Activated CD4-positive, alpha-beta T cell treated with anti-CD3 and anti-CD28 coated beads, Interleukin-2, amount 10 ng/mL, durations not matched to agents 7 days and 5 days (primary cell): ENCODE measurements at regions not wholly inside any gene's neighbourhood (a gene's known extent, or its start where the extent isn't known, plus 50 kb on each side); places are given as distances from the start of the nearest gene placed in this dataset.
"Not testable (repeated sequence)": the region's sequence is repeated elsewhere in the genome, so short reads cannot be mapped to it uniquely, and the experiment has no call there.

Experiments used
- CTCF ChIA-PET: fragments of 350-600 bp; sonication (Branson Sonifier 250); formaldehyde crosslinking; loops from one replicate; lab custom pipeline; 2021; ENCODE audit warnings: antibody characterized with exemption; lab: Charles Lee
- POLR2A ChIA-PET: fragments of 350-600 bp; sonication (Branson Sonifier 250); formaldehyde crosslinking; loops from one replicate; lab custom pipeline; 2021; ENCODE audit warnings: antibody characterized with exemption; lab: Charles Lee
- DNase-seq: peaks from one replicate; pipeline ENCODE4 v3.0.0-alpha.2; 2020
- H3K27ac Mint-ChIP-seq: one replicate; pipeline ENCODE4 v1.8.0; 2021; ENCODE audit warnings: mild to moderate bottlenecking, moderate library complexity, mixed read lengths
- H3K27me3 Mint-ChIP-seq: one replicate; pipeline ENCODE4 v1.8.0; 2021; ENCODE audit warnings: mixed read lengths
- H3K36me3 Mint-ChIP-seq: one replicate; pipeline ENCODE4 v1.8.0; 2021; ENCODE audit warnings: low read depth, mixed read lengths
- H3K4me1 Mint-ChIP-seq: one replicate; pipeline ENCODE4 v1.8.0; 2021; ENCODE audit warnings: mixed read lengths
- H3K4me3 Mint-ChIP-seq: one replicate; pipeline ENCODE4 v1.8.0; 2021; ENCODE audit warnings: mild to moderate bottlenecking, moderate library complexity, mixed read lengths
- H3K9me3 Mint-ChIP-seq: one replicate; pipeline ENCODE4 v1.8.0; 2021; ENCODE audit warnings: mixed read lengths

DNA sequence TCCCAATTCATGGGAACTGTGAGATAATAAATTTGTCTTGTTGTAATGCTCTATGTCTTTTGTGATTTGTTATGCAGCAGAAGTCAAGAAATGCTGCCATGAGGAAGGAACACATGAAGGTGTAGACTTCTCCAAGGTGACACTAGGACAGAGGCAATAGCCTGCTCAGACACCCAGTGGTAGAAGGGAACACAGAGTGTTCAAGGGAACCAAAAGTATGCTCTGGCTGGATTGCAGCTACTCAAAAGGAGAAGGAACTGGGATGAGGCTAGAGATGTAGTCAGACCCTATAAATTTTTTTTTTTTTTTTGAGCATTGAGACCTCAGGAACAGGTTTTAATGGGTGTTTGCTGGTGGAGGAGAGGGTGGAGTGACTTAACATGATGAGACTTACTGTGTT lies 232.5 kb downstream of the PARP8 start:
- no peaks in the 10 kb centered on the region for H3K36me3 Mint-ChIP-seq
- no peaks in the 10 kb centered on the region for H3K9me3 Mint-ChIP-seq
- H3K27ac Mint-ChIP-seq, result no peak overlapping the region
- no peak overlapping the region for H3K4me3 Mint-ChIP-seq
- peaks cover 5% of the 10 kb centered on the region for H3K27me3 Mint-ChIP-seq
- CTCF ChIA-PET, result no interaction called here
- no peaks in the 10 kb centered on the region for H3K4me1 Mint-ChIP-seq
- DNase-seq, result no peak
- POLR2A ChIA-PET, result no interaction called here

- peaks cover 5% of the 10 kb centered on the region for H3K27me3 Mint-ChIP-seq
- CTCF ChIA-PET, result no interaction called here
- DNase-seq, result no peak
Observed at GRCh38 chr5:50900952-50901510, 234.6 kb downstream of the PARP8 start.

GRCh38 chr5:50903651-50904050 lies 237.2 kb downstream of the PARP8 start:
- POLR2A ChIA-PET, result no interaction called here
- H3K27me3 Mint-ChIP-seq, result peaks cover 7% of the 10 kb centered on the region

More at GRCh38 chr5:50900952-50901510, 234.6 kb downstream of the PARP8 start:
- Mint-ChIP-seq H3K36me3 (no peaks in the 10 kb centered on the region), H3K4me3 (no peak overlapping the region), H3K27ac (no peak overlapping the region), H3K9me3 (no peaks in the 10 kb centered on the region), H3K4me1 (no peaks in the 10 kb centered on the region)
- POLR2A ChIA-PET, result no interaction called here

GRCh38 chr5:50905996-50906570 lies 239.6 kb downstream of the PARP8 start:
- H3K4me1 Mint-ChIP-seq, result no peaks in the 10 kb centered on the region
- peaks cover 4% of the 10 kb centered on the region for H3K27me3 Mint-ChIP-seq
- no peak for DNase-seq
- no peak overlapping the region for H3K27ac Mint-ChIP-seq
- no peak overlapping the region for H3K4me3 Mint-ChIP-seq
- CTCF ChIA-PET, result no interaction called here
- POLR2A ChIA-PET, result no interaction called here
- no peaks in the 10 kb centered on the region for H3K9me3 Mint-ChIP-seq
- no peaks in the 10 kb centered on the region for H3K36me3 Mint-ChIP-seq

More at GRCh38 chr5:50903651-50904050, 237.2 kb downstream of the PARP8 start:
- DNase-seq, result no peak
- CTCF ChIA-PET, result no interaction called here
- Mint-ChIP-seq H3K36me3 (no peaks in the 10 kb centered on the region), H3K4me3 (no peak overlapping the region), H3K9me3 (no peaks in the 10 kb centered on the region), H3K27ac (no peak overlapping the region), H3K4me1 (no peaks in the 10 kb centered on the region)

GRCh38 chr5:50920160-50920559 lies 253.7 kb downstream of the PARP8 start:
- H3K27ac Mint-ChIP-seq, H3K4me3 Mint-ChIP-seq, CTCF ChIA-PET, H3K27me3 Mint-ChIP-seq, H3K9me3 Mint-ChIP-seq, POLR2A ChIA-PET, H3K4me1 Mint-ChIP-seq, H3K36me3 Mint-ChIP-seq, DNase-seq: not testable (repeated sequence)

- Mint-ChIP-seq H3K4me3 (no peak overlapping the region), H3K27ac (no peak overlapping the region), H3K9me3 (no peaks in the 10 kb centered on the region), H3K27me3 (peaks cover 6% of the 10 kb centered on the region), H3K4me1 (no peaks in the 10 kb centered on the region), H3K36me3 (no peaks in the 10 kb centered on the region)
- CTCF ChIA-PET, result no interaction called here
- DNase-seq, result no peak
- POLR2A ChIA-PET, result no interaction called here
Observed at GRCh38 chr5:50921366-50922133, 255.1 kb downstream of the PARP8 start.

DNA sequence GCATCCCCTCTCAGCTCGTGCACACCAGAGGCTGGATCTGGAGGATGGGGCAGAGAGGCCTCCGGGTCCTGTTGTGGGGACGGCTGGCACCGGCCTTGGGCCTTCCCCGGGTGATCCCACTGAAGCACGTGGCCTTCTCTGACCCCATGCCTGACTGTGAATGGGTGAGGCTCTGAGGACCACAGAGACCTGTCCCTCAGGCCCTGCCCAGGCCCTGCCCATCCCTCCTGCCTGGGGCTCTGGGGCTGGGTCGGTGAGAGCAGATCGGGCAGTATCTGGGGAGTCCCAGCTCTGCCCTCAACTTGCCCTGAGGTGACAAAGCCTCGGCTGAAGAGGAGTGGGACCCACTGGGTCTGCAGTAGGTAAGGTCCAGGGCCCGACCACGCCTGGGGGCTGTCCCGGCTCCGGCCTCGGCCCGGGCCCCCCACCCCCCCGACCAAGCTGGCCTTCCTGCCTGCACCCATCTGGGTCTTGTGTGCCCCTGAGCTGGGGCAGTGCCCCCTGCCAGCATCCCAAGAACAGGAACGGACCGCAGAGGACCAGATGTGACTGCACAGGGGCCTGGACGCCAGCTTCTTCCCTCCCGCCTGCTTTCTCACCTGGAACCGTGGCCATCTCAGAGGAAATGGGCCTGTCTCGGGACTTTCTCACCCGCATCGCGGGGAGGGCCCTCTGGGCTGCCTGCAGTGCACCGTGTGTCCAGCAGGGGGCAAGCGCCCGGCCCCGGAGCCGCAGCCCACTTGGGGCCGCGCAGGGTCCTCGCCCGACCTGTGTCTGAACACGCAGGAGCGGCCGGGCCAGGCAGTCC lies 255.9 kb downstream of the PARP8 start:
- DNase-seq, result peak; percentile 7
- POLR2A ChIA-PET, H3K4me1 Mint-ChIP-seq, H3K36me3 Mint-ChIP-seq, H3K27ac Mint-ChIP-seq, CTCF ChIA-PET, H3K9me3 Mint-ChIP-seq, H3K4me3 Mint-ChIP-seq: not testable (repeated sequence)
- peaks cover 10% of the 10 kb centered on the region for H3K27me3 Mint-ChIP-seq

DNA sequence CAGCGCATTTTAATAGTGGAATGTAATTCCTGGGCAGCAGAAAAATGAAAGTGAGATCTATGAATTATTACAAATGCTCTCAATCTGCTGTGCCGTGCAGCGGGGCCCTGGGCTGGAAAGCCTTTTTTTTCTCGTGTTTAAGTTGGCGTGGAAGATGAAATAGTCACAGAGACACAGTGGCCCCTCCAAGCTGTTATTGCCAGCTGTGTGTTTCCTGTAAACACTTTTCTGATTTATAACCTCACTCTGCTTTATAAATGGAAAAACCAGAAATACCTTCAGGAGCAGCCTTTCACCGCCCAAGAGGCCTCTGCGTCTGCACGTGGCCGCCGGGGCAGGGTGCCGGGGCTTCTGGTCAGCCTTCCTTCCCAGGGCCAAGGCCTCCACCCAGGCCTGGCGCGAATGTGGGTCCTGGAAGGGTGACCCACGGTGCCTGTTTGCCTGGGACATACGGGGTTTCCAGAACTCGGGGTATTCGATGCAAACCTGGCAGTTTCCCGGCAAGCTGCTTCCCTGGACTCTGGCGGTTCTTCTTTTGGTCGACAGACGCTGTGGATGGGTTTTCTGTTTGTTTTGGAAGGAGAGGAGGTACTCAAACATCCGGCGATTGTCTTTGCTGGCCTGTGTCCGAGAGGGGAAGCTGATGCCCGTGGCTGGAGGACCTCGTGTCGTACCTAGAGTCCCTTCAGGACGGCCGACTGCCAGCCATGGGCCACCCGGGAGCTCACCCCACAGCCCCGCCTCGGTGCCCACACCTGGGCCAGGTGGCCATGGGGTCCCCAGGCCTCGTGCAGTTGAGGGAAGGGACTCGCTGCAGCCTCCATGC lies 256.7 kb downstream of the PARP8 start:
- ChIA-PET POLR2A (no interaction called here), CTCF (no interaction called here)
- H3K27ac Mint-ChIP-seq, result no peak overlapping the region
- H3K27me3 Mint-ChIP-seq, result peaks cover 13% of the 10 kb centered on the region
- H3K4me1 Mint-ChIP-seq, result no peaks in the 10 kb centered on the region
- DNase-seq, result no peak
- no peaks in the 10 kb centered on the region for H3K36me3 Mint-ChIP-seq
- H3K4me3 Mint-ChIP-seq, result no peak overlapping the region
- H3K9me3 Mint-ChIP-seq, result no peaks in the 10 kb centered on the region

- no peak overlapping the region for H3K27ac Mint-ChIP-seq
- no peaks in the 10 kb centered on the region for H3K9me3 Mint-ChIP-seq
- ChIA-PET CTCF (no interaction called here), POLR2A (no interaction called here)
- H3K36me3 Mint-ChIP-seq, result no peaks in the 10 kb centered on the region
- no peak for DNase-seq
- no peaks in the 10 kb centered on the region for H3K4me1 Mint-ChIP-seq
- no peak overlapping the region for H3K4me3 Mint-ChIP-seq
- peaks cover 13% of the 10 kb centered on the region for H3K27me3 Mint-ChIP-seq
Observed at GRCh38 chr5:50923768-50924494, 257.5 kb downstream of the PARP8 start.

GRCh38 chr5:50927953-50928352 lies 261.5 kb downstream of the PARP8 start:
- Mint-ChIP-seq H3K36me3 (no peaks in the 10 kb centered on the region), H3K4me1 (no peaks in the 10 kb centered on the region), H3K27me3 (peaks cover 20% of the 10 kb centered on the region), H3K4me3 (no peak overlapping the region), H3K27ac (no peak overlapping the region), H3K9me3 (no peaks in the 10 kb centered on the region)
- POLR2A ChIA-PET, result no interaction called here
- DNase-seq, result no peak
- CTCF ChIA-PET, result no interaction called here

DNA sequence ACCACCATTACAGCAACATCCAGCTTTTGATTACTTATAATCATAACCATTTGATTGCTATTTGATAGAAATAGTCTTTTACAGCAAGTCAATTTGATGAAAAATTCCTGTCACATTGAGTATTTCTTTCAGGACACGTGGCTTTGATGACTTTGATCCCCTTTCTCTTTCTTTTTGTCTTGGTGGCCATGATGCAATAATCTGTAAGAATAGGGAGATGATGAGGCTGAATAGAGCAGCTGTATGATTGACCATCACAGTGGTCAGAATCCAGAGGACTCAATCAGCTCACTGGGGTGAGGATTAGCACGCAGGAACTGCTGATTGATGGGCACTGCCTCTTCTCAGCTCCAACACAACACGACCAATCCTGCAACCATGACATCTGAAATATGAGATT lies 262.7 kb downstream of the PARP8 start:
- no peaks in the 10 kb centered on the region for H3K36me3 Mint-ChIP-seq
- no peaks in the 10 kb centered on the region for H3K4me1 Mint-ChIP-seq
- ChIA-PET CTCF (no interaction called here), POLR2A (no interaction called here)
- H3K27ac Mint-ChIP-seq, result no peak overlapping the region
- no peaks in the 10 kb centered on the region for H3K9me3 Mint-ChIP-seq
- no peak for DNase-seq
- no peak overlapping the region for H3K4me3 Mint-ChIP-seq
- peaks cover 20% of the 10 kb centered on the region for H3K27me3 Mint-ChIP-seq

DNA sequence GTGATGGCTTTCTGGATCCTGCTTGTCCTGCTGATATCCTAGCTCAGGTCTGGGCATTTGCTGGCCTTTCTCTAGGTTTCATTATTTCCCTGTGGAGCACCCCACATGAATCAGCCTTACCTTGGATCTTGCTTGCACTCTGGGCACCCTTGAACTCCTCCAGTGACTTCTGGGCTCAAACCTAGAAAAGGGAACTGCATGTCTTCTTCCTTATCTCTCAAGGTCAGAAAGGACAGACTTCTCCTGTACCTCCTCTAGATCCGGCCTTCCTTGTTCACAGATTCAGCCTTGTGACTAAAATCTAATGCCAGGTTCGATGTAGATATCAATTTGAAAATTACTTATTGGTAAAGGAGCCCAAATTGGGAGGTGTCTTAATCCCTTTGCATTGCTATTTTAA lies 267.9 kb downstream of the PARP8 start:
- ChIA-PET POLR2A (no interaction called here), CTCF (no interaction called here)
- no peaks in the 10 kb centered on the region for H3K9me3 Mint-ChIP-seq

More for the DNA sequence above, 267.9 kb downstream of the PARP8 start:
- no peak overlapping the region for H3K27ac Mint-ChIP-seq
- no peak for DNase-seq
- H3K4me1 Mint-ChIP-seq, result no peaks in the 10 kb centered on the region
- H3K4me3 Mint-ChIP-seq, result no peak overlapping the region
- peaks cover 8% of the 10 kb centered on the region for H3K27me3 Mint-ChIP-seq
- no peaks in the 10 kb centered on the region for H3K36me3 Mint-ChIP-seq
